GM21423 (cell line): ENCODE measurements at regions not wholly inside any gene's neighbourhood (a gene's known extent, or its start where the extent isn't known, plus 50 kb on each side); places are given as distances from the start of the nearest gene placed in this dataset.
"Not testable (repeated sequence)": the region's sequence is repeated elsewhere in the genome, so short reads cannot be mapped to it uniquely, and the experiment has no call there.

Source experiments
- ATAC-seq: cut with Tn5 transposase; IDR thresholded peaks from one replicate; pipeline ENCODE4 v1.9.1; 2021; ENCODE audit warnings: mild to moderate bottlenecking, moderate library complexity; ENCODE audit not compliant: unreplicated experiment

DNA sequence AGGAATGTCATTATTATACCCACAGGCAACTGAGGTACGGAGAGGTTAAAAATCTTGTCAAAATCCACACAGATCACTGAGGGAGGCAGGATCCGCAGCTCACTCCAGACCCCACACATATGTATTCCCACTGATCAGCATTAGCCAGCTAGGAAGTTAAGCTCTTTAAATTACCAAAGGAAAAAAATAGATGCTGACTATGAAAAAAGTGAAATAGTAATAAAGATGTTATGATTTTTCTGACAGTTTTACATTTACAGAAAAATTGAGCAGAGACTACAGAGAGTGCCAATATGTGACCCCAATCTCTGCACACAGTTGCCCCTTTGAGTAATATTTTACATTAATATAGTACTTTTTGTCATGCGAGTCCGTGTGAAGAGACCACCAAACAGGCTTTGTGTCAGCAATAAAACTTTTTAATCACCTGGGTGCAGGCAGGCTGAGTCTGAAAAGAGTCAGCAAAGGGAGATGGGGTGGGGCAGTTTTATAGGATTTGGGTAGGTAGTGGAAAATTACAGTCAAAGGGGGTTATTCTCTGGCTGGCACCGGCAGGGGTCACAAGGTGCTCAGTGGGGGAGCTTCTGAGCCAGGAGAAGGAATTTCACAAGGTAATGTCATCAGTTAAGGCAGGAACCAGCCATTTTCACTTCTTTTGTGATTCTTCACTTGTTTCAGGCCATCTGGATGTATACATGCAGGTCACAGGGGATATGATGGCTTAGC lies 61.9 kb upstream of the NAA35 start:
- not testable (repeated sequence) for ATAC-seq

DNA sequence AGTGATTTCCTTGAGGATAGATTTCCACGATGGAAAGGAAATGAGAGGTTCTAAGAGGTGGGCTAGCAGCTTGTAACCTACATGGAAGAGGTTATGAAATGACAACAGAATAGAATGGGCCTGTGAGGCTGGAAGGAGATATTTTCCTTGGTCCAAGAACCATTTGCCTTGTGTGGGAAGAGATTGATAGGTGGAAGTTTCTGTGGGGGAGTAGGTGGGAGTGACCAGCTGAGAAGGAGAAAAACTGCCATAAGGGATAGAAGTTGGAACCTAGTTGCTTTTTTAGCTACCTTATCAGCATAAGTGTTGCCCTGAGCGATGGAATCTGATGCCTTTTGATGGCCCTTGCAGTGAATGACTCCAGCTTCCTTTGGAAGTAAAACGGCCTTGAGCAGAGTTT lies 60.4 kb upstream of the NAA35 start:
- not testable (repeated sequence) for ATAC-seq

GRCh38 chr9:85884256-85884655 lies 56.7 kb upstream of the NAA35 start:
- ATAC-seq = no peak

- ATAC-seq = no peak
Observed at GRCh38 chr9:85890962-85891361, 50.0 kb upstream of the NAA35 start.
